ENCODE measurements at regions not wholly inside any gene's neighbourhood (a gene's known extent, or its start where the extent isn't known, plus 50 kb on each side); places are given as distances from the start of the nearest gene placed in this dataset.
"Not testable (repeated sequence)": the region's sequence is repeated elsewhere in the genome, so short reads cannot be mapped to it uniquely, and the experiment has no call there.

DNA sequence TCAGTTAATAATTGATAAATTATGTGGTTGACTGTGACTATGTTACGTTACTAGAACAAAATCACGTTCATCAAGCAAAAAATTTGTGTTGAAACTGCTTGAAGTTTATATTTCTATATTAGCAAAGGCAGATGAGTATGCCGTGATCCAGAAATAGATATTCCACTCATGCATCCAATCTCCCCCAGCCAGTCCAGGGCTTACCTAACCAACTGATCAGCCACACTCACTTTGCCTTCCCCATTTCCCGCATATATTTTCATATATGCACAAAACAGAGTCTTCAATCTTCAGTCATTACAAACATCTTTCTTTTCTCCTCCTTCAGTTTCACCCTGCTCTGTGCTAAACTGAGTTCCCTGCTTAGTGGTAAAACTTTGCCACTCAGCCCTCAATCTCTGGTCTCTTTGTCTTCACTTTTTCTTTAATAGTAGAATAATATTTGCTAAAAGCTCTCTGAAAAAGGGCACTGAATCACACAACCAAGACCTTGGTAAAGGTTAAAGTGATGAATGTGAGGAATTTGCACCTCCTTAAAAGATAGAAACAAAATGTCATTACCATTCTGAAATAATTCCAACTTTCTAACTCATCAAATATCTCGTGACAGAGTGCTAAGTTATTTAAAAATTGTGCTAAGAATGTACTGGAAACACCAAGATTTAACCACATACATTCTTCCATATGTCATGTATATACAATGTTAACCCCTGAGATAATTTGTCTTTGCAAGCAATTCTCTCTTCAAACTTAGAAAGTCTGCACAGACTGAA lies 893.2 kb upstream of the CRIM1 start:
- peak; percentile 66 for DNase-seq
- in situ Hi-C loops (cut with HindIII; ENCODE audit: low pct_ligation_motif_present, low pct_unique_long_range_greater_than_20kb, low sequenced_read_pairs), result no loop called here

- in situ Hi-C loops (cut with HindIII; ENCODE audit: low pct_ligation_motif_present, low pct_unique_long_range_greater_than_20kb, low sequenced_read_pairs), result no loop called here
- DNase-seq, result no peak
Measured at GRCh38 chr2:35461406-35461805, 894.2 kb upstream of the CRIM1 start.

- DNase-seq, result peak; percentile 82
- in situ Hi-C loops (cut with HindIII; ENCODE audit: low pct_ligation_motif_present, low pct_unique_long_range_greater_than_20kb, low sequenced_read_pairs), result no loop called here
Measured at GRCh38 chr2:35454966-35455638, 900.5 kb upstream of the CRIM1 start.

DNA sequence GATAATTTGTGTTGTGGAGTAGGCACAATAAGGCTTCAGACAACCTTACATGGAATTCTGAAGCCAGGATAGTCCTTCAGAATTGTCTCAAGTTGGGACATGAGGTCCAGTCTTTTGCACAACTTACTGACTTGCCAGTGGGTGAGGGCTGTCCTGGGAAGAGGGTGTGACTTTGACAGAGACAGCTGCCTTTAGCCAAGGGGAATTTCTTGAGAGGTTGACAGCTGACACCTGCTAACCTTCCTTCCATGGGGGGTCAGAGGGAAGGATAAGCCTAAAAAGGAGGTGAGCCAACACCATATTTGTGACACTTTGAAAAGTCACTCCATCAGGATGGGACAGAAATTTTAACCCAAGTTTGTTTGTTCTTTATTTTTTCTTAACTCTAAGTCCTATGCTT lies 907.8 kb upstream of the CRIM1 start:
- DNase-seq, result no peak
- in situ Hi-C loops (cut with HindIII; ENCODE audit: low pct_ligation_motif_present, low pct_unique_long_range_greater_than_20kb, low sequenced_read_pairs), result no loop called here

- DNase-seq, result no peak
- in situ Hi-C loops (cut with HindIII; ENCODE audit: low pct_ligation_motif_present, low pct_unique_long_range_greater_than_20kb, low sequenced_read_pairs), result no loop called here
Measured at GRCh38 chr2:35447215-35447614, 908.4 kb upstream of the CRIM1 start.

DNA sequence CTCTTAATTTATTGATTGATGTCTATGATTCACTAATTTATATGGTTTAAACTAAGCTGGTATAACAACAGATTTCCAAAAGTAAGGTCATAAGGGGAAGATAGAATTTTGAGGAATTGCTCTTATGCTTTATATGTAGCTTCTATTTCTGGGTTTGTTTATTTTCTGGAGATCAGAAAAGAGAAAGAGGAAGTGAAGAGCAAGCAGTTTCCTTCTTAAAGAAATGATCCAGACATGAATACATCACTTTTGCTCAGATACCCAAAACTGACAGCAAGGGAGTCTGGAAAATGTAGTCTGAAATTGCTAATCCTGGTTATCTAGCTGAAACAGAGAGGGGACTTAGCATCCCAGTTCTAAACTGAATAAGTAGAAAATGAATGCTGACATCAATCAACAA lies 912.5 kb upstream of the CRIM1 start:
- DNase-seq, result no peak
- in situ Hi-C loops (cut with HindIII; ENCODE audit: low pct_ligation_motif_present, low pct_unique_long_range_greater_than_20kb, low sequenced_read_pairs), result no loop called here

- in situ Hi-C loops (cut with HindIII; ENCODE audit: low pct_ligation_motif_present, low pct_unique_long_range_greater_than_20kb, low sequenced_read_pairs); DNase-seq: not testable (repeated sequence)
Measured at GRCh38 chr2:35441575-35441974, 914.0 kb upstream of the CRIM1 start.

DNA sequence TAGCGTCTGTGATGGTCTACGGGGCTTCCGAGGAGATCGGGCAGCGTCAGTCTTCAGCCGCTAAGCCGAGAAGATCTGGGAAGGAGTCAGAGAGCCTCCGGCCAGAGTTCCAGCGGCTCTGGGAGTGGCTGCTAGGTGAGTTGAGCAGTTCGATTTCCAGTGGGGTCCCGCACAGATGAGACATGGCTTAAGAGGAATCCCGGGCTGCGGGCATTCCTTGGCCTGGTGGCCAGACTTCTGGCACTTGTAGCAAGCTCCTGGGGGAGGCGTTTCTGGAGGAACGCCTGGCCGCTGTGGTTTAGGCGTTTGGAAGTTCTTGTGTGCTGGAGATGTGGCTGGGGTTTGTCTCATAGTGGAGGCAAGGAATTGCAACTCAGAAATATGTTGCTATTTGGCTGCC lies 915.3 kb upstream of the CRIM1 start:
- DNase-seq; in situ Hi-C loops (cut with HindIII; ENCODE audit: low pct_ligation_motif_present, low pct_unique_long_range_greater_than_20kb, low sequenced_read_pairs): not testable (repeated sequence)

GRCh38 chr2:35436893-35437292 lies 918.7 kb upstream of the CRIM1 start:
- DNase-seq; in situ Hi-C loops (cut with HindIII; ENCODE audit: low pct_ligation_motif_present, low pct_unique_long_range_greater_than_20kb, low sequenced_read_pairs): not testable (repeated sequence)

GRCh38 chr2:35428548-35428947 lies 927.0 kb upstream of the CRIM1 start:
- in situ Hi-C loops (cut with HindIII; ENCODE audit: low pct_ligation_motif_present, low pct_unique_long_range_greater_than_20kb, low sequenced_read_pairs), result no loop called here
- DNase-seq, result peak; percentile 57

DNA sequence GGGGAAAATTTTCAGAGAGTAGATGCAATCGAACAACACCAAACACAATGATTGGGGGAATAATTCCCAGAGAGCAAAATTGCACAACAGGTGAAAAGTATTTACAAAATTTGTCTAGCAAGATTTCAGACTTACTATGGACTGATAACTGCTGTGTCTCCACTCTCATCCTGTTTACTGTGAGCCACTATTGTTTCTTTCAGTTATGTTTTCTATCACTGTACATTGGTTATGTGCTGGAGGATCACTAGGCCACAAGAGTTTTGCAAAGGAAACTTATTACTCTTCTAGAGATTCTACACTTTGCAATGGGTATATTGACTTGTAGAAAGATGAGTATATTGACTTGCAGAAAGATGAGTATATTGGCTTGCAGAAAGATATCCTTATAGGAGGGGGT lies 934.1 kb upstream of the CRIM1 start:
- in situ Hi-C loops (cut with HindIII; ENCODE audit: low pct_ligation_motif_present, low pct_unique_long_range_greater_than_20kb, low sequenced_read_pairs), result no loop called here
- no peak for DNase-seq

DNA sequence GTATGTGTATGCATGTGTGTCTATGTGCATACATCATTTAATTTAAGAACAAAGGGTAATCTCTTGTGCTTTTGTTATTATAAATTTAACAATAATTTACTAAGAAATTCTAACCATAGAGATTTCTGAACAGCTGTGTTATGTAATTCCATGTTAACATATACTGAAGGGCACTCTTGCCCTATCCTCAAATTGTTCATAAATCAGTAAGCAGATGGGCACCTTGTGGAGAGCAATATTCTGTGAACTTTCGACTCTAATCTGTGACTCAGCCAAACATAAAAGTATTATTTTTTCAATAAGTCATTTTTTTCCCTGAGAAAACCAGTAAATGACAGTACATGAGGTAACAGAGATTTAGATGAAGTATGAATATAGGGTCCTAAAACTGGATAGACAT lies 938.3 kb upstream of the CRIM1 start:
- DNase-seq, result no peak
- in situ Hi-C loops (cut with HindIII; ENCODE audit: low pct_ligation_motif_present, low pct_unique_long_range_greater_than_20kb, low sequenced_read_pairs), result no loop called here

- no peak for DNase-seq
- in situ Hi-C loops (cut with HindIII; ENCODE audit: low pct_ligation_motif_present, low pct_unique_long_range_greater_than_20kb, low sequenced_read_pairs), result no loop called here
Measured at GRCh38 chr2:35416391-35417140, 939.0 kb upstream of the CRIM1 start.

DNA sequence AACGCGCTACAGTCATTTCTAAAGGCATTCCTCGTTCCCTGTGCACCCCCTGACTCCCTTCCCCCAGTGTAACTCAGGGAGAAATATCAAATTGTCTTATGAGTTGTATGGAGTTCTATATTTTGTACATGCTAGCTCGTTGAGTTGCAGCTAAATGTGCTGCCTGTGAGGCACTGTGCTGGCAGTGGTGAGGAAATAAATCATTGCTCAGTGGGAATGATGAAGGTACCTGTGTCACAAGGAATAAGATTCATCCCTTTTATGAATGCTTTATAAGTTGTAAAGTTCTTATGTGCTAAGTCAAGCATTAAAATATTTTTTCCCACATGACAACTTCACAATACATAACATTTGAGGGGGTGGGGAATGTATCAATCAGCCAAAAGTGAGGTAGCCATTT lies 939.6 kb upstream of the CRIM1 start:
- no peak for DNase-seq
- in situ Hi-C loops (cut with HindIII; ENCODE audit: low pct_ligation_motif_present, low pct_unique_long_range_greater_than_20kb, low sequenced_read_pairs), result no loop called here

DNA sequence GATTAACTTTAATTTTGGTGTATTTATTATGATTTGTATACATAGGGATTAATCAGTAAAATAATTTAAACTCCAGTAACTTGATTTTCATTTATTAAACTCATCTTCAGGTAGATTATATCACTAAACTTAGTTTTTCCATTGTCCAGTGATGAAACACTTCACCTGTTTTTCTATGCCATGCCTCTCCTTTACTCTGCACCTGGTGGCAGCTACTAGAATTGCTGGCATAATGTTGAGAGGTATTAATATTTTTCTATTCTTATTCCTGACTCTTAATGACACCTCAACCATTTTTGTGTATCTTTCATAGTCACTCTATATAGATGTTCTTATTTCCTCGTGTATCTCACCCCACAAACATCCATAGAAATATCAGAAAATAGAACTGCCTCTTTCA lies 940.3 kb upstream of the CRIM1 start:
- no peak for DNase-seq
- in situ Hi-C loops (cut with HindIII; ENCODE audit: low pct_ligation_motif_present, low pct_unique_long_range_greater_than_20kb, low sequenced_read_pairs), result no loop called here

GRCh38 chr2:35410431-35411061 lies 945.0 kb upstream of the CRIM1 start:
- in situ Hi-C loops (cut with HindIII; ENCODE audit: low pct_ligation_motif_present, low pct_unique_long_range_greater_than_20kb, low sequenced_read_pairs), result no loop called here
- DNase-seq, result peak; percentile 57

- no peak for DNase-seq
- in situ Hi-C loops (cut with HindIII; ENCODE audit: low pct_ligation_motif_present, low pct_unique_long_range_greater_than_20kb, low sequenced_read_pairs), result no loop called here
Measured at GRCh38 chr2:35409762-35410161, 945.8 kb upstream of the CRIM1 start.

DNA sequence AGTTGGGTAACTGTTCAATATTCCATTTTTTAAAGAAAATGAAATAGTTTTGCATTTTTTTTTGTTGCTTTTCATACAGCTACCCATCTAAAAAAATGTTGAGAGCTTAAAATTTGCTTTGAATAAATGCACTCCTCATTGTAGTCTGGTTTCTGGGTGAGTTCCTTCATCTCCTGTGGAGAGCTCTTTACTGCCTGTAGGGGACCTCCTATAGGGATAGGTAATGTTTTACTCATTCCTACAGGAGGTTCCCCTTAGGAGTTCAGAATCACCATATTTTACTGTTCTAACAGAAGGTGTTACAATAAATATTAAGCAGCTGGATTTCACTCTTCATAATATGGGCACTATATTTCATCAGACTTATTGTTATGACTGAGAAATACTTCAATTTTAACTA lies 947.3 kb upstream of the CRIM1 start:
- no peak for DNase-seq
- in situ Hi-C loops (cut with HindIII; ENCODE audit: low pct_ligation_motif_present, low pct_unique_long_range_greater_than_20kb, low sequenced_read_pairs), result no loop called here
